ENCODE measurements at regions not wholly inside any gene's neighbourhood (a gene's known extent, or its start where the extent isn't known, plus 50 kb on each side); places are given as distances from the start of the nearest gene placed in this dataset.

DNA sequence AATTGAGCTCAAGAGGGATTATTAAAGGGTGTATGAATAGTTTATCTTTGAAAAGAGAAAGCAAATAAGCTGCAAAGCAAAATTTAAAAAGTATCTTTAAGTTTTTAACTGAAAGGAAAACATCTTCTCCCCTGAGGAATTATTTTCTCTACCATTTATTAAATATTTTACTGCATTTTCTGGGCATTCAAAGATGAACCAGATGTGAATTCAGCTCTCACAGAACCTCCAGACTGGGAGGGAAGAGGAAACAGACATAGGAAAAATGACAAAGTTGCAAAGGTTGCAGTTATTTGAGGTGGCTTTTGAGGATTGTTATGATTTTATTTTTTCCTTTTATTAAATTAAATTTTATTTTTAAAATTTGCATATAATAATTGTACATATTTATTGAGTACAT, 122.7 kb upstream of the SESN3 start:
- no peak for DNase-seq (ENCODE audit: low spot score)

DNA sequence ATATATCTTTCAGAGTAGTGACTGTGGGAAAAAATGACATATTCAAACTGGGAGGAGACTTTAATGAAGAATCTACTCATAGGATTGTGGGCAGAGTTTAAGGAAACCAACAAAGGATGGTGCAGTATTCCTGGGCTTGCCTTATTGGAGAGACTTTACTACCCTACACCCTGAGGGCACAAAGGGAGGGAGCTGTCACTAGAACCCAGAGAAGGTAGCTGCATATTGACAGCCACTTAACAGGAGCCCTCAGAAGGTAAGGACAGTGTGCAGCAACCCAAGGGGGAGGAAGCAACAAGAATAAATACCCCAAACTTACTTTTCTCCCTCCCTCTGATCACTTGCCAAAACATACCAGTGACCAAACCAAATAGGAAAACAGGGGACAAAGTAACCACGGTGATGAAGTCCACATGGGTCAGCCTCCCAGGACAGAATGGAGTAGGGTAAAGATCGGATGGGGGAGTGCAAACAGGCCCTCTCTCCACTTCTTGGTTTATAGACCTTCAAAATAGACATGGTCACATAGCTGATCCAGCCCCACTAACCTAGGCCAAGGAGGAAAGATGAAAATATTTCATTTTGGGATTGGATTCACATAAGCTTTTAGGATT, 121.8 kb upstream of the SESN3 start:
- no peak for DNase-seq (ENCODE audit: low spot score)

DNA sequence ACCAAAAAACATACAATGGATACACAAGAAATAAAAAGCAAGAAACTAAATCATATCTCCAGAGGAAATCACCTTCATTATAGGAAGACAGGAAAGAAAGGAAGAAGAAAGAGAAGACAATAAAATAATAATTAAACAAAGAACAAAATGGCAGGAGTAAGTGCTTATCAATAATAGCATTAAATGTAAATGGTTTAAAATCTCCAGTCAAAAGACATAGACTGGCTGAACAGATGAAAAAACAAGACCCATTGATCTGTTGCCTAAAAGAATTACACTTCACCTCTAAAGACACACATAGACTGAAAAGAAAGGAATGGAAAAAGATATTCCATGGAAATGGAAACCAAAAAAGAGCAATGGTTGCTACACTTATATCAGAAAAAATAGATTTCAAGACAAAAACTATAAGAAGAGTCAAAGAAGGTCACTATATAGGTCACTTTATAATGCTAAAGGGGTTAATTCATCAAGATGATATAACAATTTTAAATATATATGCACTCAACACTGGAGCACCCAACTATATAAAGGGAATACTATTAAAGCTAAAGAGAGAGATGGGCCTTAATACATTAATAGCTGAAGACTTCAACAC, 118.4 kb upstream of the SESN3 start:
- no peak for DNase-seq (ENCODE audit: low spot score)

DNA sequence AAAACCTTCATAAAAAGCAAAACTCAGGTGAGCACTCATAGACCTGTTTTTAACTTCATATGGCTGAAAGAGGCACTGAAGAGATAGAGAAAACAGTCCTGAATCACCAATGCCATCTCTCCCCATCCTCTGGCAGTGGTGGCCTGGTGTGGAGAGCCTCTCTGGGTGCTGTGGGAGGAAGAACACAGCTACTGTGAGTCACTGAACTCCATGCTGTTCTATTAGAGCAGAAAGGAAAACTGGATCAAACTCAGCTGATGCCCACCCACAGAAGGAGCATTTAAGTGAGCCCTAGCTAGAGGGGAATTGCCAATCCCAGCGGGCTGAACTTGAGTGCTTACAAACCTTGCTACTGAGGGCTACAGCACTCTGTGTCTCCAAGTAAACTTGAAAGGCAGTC, 115.3 kb upstream of the SESN3 start:
- DNase-seq (ENCODE audit: low spot score): no peak

DNA sequence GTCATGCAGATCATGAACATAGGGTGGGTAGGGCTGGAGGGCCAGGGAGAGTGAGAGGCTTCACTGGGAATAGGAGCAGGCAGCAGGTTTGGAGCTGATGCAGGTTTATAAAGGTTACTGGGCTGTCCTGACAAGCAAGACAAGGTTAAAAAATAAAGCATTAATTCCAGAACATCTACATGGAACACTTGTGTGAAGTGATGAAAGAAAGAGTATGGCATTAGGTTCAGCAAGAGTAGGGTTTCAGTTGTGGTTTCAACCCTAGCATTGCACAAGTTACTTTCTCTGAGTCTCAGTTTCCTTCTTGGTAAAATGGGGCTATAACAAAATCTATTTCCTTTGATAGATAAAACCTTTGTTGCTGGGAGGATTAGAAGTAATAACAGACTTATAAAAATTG, 114.6 kb upstream of the SESN3 start:
- peak; percentile 55 for DNase-seq (ENCODE audit: low spot score)

DNA sequence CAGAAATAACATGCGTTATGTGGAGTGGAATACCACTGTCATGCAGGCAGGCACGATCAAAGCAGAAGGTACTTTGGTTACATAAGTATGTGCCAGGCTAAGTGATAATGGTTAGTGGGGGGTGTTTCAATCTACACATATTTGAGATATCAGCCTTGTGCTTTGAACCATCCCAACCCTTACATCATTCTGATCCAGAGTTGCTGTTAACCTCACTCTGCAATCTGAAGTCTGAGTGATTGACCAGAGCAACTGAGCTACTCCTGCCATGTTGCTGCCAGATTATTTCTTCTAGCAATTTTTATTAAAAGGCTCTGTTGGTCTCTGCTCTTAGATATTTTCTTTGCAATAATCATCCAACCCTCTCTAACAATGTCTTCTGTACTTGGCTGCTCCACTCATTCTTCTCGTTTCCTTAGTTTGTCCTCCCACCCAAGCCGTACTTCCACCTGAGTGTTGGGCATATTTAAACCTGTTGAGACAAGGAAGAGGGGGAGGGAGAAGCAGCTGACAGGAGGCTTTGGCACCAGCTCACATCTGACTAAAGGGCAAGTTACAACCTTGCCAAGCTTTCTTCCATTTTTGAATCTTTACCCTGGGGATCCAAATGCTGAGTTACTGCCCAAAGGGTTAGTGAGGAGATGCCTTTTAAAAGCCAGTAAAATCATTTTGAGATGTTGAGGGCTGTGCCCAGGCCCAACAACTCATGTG, 114.1 kb upstream of the SESN3 start:
- DNase-seq (ENCODE audit: low spot score): no peak

DNA sequence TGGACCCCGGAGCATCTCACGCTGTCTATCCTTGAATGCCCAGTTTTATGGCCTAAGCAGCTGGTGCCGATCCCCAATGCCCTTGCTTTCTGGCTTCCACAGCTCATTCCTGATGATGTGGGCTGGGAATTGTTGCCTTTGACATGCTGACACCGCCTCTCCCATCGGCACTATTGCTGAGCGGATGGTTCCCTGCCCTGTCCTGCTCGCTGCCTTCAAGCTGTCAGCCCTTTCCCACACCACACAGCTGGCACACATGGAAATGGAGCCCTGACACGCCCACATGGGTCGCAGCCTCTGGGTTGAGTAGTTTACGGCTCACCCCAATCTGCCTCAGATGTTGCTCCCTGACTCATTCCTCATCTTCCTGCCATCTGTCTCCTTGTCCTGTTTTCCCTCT, 110.2 kb upstream of the SESN3 start:
- DNase-seq (ENCODE audit: low spot score): no peak

DNA sequence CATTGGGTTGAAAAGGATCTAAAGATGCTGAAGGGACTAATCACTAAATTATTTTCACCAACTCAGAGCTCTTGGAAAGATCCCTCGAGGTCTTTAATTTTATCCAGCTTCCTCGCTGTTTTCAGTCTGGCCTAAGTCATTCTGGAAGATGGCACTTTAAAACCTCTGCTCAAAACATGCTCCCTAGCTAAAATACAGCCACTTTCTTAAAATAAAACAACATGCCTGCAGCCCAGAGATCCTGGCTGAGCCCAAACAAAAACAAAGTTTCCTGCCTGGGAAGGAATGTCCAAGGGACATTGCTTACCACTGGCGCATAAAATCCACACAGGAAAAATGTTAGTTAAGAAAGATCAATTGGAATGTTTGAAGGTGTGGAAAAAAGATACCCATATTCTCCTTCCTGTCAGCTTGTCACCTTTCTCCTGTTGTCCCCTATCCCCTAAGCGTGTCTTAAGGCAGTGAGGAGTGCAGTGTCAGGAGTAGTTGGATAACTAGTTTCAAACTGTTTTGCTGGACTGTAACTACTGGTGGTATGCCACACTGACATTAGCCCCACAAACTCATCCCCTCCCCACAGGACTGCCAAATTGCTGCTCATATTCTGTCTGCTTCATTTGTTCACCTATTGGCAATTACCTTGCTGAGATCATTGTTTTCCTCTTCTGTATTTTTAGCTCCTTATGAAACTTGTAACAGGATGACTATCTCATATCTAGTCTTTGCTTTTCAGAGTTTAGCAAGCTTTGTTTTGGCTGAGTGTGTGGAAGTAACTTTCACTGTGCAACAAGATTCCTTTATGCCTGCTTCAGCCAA, 108.3 kb upstream of the SESN3 start:
- no peak for DNase-seq (ENCODE audit: low spot score)

DNA sequence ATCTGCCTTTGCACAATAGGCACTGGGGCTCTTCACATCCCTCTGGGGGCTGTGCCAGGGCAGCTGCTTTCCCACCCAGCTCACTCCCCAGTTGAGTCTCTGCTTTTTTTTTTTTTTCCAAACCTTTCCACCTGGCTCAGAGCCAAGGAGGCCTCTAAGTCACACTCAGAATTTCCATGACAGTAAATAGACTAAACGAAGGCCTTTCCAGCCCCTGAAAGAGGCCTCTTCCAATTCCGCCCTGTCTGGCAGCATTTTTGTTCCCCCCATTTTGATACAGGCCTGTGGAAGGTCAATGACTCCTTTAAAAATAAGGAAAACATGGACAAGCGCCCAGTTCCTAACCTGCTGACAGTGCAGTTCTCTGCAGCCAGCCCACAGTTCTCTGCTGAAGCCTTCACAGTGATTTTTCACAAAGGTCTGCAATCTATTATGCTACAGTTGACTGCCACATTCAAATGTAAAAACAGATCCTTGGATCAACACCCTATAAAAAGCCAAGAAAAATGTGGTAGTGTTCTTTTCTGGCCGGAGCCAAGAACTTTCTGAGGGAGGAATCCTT, 107.5 kb upstream of the SESN3 start:
- no peak for DNase-seq (ENCODE audit: low spot score)

DNA sequence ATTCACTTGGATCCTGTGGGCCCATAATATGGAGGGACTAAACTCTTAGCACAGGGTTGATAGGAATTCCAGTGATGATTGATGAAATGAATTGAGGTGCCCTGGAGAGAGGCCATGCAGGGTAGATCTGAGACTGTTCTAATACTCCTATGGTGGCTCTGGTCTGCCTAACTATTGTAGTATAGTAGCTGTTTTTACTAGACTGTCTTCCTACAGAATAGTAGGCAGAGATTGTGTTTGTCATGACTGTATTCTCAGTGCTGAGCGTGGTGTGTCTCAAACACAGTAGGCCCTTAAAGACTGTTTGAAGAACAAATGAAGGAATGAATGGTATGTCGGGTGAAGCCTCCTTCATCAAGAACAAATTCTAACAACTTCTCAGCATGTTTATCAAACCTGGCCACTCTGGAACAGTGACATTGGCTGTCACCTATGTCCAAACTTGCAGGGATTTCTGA, 107.0 kb upstream of the SESN3 start:
- DNase-seq (ENCODE audit: low spot score): no peak

DNA sequence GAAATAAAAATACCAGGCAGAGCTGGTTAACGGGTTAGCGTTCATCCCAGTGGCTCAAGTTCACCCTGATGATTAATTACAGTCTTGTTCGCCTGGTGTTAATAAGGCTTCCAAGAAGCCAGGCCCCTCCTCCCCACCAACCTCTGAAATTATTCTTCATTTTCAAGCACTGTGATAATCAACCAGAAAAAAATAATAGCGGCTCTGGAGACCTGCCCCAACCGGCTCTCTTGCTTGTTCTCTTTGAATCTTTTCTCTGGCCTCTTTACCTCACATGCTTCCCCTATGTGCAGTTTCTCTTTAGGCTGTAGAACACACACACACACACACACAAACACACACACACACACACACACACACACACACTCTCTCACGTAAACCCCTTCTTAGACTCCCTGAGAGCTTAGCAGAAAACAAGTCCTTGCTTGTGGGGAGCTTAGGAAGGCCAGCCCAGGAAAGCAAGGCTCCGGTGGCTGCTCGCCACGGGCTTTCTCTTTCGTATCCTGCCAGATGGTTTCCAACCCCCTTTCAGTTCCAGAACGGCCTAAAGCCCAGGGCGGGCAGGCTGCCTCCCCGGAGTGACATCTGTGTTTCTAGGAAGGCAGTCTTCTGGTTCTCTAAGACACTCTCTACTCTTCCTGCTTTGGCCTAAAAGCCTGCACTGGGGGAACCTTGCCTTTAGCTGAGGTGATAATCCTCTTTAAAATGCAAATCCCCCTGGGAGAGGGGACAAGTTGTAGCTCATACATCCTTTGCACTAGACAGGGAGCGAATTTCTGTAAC, 106.4 kb upstream of the SESN3 start:
- DNase-seq (ENCODE audit: low spot score): peak; percentile 38

DNA sequence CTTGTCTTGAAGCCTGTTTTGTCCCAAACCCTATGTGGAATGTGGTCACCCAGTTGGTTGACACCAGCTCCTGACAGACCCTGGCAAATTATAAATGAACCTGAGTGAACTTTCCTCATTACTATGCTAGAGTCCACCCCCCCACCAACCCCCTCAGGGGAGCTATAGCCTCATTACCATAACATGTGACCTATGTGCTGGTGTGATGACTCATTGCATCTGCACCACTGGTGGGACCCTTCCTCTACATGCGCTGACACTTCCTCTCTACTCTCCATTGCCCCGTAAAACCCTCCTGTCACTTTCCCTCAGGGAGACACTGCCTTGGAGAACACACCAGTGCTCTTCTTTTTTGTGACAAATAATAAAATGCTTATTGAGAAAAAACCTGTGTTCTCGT, 105.0 kb upstream of the SESN3 start:
- no peak for DNase-seq (ENCODE audit: low spot score)

DNA sequence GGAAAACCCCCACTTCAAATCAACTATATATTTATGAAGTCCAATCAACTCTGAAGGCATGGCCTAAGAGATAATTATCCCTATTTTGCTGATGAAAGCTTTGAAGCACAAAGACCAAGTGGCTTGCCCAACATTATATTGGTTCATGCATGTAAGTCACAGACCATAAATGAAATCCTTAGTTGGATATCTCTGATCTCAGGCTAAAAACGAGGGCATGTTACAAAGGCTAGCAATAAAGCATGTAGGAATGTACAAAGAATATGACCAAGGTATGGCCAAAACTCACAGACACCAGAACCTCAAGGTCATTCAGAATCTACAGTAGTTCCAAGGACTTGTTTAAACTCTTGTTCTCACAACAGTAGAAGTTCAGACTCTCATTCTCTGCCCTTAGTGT, 100.2 kb upstream of the SESN3 start:
- DNase-seq (ENCODE audit: low spot score): no peak

DNA sequence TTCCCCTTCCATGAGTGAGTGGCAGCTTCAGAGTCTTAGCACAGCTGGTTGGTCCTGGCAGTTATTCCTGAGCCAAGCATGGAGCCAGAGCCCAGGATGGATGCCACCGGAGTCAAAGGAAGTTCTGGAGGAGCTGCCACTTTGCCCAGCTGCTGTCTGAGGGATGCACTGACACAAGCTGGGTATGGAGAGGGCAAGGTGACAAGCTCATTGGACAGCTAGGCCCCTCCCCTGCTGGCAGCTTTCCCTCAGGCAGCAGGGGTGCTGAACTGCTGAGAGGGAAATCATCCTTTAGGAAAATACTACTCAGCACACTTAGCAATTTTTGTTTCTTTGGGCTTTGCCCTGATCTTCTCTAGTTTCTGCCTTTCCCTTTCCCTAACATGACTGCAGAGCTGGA, 99.3 kb upstream of the SESN3 start:
- DNase-seq (ENCODE audit: low spot score): no peak

DNA sequence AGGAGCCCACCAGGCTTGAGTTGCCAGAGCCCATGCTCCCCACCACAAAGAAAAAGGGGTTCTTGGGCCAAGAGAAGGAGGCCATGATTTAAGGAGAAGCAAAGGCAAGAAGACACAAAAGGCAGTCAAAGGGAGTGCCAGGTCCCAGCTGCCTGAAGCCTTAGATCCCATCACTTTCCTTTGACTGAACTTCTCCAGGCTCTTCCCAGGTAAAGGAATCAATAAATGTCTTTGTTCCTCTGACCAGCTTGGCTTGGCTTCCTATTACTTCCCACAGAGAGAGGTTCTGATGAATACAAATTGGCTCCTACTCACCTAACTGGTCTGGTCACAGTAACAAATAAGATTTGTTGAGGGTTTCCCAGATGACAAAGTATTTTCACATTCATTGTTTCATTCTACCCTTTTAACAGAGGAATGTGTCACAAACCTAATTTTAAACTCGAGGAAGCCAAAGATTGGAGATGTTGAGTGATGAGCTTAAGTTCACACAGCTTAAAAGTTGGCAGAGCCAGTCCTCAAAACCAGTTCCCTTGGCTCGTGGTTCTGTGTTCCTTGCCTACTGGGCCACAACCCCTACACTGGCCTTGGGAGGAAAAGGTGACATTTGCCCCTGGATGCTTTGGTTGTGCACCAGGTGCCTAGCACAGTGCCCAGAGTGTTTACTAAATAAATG, 96.4 kb upstream of the SESN3 start:
- DNase-seq (ENCODE audit: low spot score): no peak

DNA sequence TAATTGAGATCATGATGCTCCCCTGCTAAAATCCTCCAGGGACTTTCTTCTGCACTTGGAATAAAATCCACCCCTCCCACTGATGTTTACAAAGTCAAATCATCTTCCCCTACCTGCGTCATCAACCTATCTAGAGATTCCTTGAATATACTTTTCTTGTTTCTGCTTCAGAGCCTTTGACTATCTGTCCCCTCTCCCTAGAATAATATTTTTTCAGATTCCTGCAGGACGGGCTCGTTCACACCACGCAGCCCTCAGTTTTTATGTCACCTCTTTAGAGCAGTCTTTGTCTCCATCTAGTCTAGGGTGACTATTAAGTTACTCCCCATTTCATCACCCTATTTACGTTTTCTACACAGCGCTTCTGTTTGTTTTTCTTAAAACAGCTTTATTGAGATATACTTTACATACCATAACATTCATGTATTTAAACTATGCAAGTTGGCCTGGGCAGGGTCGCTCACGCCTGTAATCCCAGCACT, 94.8 kb upstream of the SESN3 start:
- no peak for DNase-seq (ENCODE audit: low spot score)

DNA sequence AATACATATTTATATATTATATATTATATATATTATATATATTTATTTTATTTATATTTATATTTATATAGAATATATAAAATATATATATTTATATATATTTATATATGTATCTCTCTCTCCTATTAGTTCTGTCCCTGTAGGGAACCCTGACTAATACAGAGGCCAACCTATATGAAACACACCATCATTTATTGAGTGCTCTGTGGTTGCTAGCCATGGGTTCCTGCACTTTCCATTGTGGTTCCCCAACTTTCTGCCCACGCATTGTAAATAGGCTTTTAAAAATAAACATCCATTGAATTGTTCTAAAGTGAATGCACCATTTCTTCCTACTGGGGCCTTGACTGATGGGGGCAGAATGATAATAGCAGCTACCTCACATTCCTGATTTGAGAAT, 93.8 kb upstream of the SESN3 start:
- no peak for DNase-seq (ENCODE audit: low spot score)

DNA sequence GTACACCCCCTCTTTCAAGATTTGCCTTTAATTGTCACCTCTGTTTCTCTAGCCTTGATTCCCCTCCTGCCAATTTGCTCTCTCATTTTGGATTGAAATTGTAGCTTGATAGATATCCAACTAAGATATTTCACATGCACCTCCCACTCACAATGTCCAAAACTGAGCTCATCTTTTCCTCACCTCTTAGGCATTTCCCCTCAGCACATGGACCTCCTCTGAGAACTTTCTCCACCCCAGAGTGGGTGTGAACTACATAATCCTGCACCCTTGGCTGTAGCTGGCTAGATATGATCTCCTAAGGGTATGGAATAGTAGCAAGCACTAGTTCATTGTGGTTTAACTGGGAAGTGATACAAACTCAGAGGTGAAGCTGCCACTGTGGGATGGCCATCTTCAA, 91.5 kb upstream of the SESN3 start:
- no peak for DNase-seq (ENCODE audit: low spot score)

DNA sequence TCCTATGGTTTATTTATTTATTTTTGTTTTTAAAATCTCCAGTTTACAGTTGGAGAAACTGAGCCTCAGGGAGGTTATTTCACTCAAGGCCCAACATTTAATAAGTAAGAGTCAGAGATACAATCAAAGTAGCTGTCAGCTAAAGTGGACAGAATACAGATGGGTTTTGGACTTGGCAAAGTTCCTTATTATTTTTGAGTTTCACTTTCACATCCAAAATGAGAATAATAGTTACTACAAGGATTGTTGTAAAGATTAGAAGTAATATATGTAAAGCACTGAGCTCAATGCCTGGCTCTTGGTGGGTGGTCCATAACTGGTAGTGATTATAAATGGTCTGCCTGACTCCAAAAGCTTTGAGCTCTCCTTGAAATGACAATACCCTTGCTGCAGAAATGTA, 87.5 kb upstream of the SESN3 start:
- no peak for DNase-seq (ENCODE audit: low spot score)

DNA sequence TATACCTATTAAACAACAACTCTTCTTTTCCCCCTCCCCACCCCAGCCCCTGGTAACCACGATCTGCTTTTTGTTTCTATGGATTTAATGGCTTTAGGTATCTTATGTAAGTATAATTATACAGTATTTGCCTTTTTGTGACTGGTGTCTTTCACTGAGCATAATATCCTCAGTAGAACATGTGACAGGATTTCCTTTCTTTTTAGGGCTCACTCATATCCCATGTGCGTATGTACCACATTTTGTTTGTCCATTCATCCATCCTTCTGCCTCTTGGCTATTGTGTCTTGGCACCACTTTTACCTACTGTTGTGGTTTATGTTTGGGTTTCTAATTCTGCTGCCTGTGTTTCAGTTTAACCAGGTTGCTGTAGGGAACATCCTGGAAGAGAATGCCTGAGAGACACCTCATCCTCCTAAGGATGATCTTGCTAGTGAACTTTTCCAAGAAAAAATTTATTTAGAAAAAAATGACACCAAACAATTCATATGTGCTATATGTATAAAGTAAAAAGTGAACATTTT, 77.6 kb upstream of the SESN3 start:
- DNase-seq (ENCODE audit: low spot score): no peak

DNA sequence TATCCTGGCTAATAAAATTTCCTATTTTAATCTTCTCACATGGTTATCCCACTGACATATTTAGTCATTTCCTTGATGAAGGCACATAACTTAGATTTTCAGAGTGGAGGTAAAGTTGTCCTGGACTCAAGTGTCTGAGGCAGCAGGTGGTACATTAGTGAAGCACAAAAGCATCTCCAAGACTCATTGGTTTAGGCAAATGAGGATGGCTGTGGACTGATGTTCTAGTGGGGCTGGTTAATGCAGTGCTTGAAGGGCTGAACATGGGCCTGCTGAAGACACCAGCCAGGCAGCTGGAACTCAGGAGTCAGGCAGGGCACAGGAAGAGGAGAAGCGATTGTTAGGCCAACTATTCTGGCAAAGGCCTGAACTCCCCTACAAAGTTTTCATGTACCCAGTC, 76.3 kb upstream of the SESN3 start:
- no peak for DNase-seq (ENCODE audit: low spot score)

All from activated CD4-positive, alpha-beta T cell treated with anti-CD3 and anti-CD28 coated beads, Interleukin-2, Interleukin-4, amounts not matched to agents 100 ng/mL and 50 ng/mL, durations not matched to agents 16 hours and 8 hours (primary cell).